ENCODE measurements at regions not wholly inside any gene's neighbourhood (a gene's known extent, or its start where the extent isn't known, plus 50 kb on each side); places are given as distances from the start of the nearest gene placed in this dataset.

DNA sequence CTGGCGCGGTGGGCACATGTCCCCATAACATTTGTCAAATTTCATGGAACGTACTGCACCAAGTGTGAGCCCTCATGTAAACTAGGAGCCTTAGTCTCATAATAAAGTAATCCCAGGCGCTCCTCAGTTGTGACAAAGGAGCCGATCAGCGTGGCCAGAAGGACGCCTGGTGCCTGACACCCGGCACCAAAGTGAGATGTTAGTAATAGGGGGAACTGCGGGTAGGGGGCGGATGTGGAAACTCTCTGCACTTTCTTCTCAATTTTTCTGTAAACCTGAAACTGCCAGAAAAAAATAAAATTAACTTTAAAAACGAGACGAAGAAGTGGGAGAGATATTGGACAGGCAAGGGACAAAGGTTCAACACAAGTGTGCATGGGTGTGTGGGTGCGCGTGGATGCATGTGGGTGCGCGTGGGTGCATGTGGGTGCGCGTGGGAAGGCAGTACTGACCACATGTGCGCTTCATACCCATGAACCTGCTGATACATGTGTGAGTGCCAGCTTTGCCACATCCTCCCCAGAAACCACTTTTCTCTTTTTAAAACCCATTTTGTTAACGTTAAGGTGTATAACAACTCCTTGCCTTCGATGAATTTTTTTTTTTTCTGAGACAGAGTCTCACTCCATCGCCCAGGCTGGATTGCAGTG lies 55.4 kb upstream of the LINC01488 start:
- H3K4me3 ChIP-seq (ENCODE audit: low read length): no peak overlapping the region
- no peak for DNase-seq (ENCODE audit: low read depth)
- TF ChIP-seq, protein P1, sequence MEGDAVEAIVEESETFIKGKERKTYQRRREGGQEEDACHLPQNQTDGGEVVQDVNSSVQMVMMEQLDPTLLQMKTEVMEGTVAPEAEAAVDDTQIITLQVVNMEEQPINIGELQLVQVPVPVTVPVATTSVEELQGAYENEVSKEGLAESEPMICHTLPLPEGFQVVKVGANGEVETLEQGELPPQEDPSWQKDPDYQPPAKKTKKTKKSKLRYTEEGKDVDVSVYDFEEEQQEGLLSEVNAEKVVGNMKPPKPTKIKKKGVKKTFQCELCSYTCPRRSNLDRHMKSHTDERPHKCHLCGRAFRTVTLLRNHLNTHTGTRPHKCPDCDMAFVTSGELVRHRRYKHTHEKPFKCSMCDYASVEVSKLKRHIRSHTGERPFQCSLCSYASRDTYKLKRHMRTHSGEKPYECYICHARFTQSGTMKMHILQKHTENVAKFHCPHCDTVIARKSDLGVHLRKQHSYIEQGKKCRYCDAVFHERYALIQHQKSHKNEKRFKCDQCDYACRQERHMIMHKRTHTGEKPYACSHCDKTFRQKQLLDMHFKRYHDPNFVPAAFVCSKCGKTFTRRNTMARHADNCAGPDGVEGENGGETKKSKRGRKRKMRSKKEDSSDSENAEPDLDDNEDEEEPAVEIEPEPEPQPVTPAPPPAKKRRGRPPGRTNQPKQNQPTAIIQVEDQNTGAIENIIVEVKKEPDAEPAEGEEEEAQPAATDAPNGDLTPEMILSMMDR (IDR thresholded peaks at IDR 0.05; ENCODE audit: insufficient read depth, low read depth, low read length, missing control alignments): no peak

DNA sequence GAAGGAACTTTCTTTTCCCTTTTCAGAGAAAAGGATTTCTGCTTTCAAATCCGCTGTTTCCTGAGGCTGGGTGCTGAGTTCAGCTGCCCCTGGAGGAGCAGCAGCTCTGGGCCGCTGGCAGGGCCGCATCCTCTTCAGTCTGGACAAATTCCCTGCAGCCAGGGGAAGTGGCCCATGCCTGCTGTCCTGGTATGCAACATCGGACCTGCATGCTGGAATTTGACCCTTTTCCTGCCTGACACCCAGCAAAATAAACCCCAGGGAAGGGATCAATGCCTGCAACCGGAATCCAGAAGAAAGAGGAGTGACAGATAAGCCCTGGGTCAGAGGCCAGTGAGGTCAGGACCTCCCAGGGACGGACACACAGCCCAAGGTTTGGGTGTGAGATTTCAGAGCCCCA lies 54.1 kb upstream of the LINC01488 start:
- TF ChIP-seq, protein P1 (IDR thresholded peaks at IDR 0.05; ENCODE audit: insufficient read depth, low read depth, low read length, missing control alignments): no peak
- no peak overlapping the region for H3K4me3 ChIP-seq (ENCODE audit: low read length)
- DNase-seq (ENCODE audit: low read depth): no peak

DNA sequence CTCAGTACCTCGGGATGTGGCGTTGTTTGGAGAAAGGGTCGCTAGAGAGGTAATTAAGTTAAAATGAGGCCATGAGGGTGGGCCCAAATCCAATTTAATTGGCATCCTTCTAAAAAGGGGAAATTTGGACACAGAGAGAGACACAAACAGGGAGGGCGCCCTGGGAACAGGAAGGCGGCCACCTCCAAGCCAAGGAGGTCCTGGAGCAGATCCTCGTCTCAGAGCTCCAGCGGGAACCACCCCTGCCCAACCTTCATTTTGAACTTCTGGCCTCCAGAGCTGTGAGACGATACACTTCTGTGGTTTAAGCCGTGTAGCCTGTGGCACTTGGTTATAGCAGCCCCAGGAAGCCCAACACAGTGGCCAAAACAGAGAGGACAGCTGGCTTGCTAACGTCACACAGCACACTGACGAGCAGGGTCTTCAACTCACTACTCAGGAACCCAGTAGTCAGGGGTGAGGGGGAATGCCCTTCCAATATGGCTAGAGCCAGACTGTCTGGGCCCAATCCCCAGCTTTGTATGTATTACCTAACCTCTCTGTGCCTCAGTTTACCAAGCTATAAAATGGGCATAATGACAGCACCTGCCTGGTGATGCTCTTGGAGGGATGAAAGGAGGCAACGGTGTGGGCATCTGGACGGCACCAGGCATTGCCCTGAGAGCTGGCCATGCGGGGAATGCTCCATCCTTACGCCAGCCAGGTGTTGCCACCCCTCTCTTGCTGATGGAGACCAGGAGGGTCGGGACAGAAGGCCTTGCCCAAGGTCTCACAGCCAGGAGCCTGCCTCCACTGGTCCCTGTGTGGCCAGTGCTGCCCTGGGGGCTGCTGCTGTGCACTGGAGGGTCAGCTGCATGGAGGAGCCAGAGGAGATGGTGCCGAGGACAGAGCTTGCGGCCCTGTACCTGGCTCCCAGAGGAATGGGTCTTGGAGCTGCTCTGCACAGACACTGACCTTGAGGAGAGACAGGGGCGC lies 53.3 kb upstream of the LINC01488 start:
- H3K4me3 ChIP-seq (ENCODE audit: low read length): no peak overlapping the region
- no peak for DNase-seq (ENCODE audit: low read depth)
- TF ChIP-seq, protein P1 (IDR thresholded peaks at IDR 0.05; ENCODE audit: insufficient read depth, low read depth, low read length, missing control alignments): no peak

DNA sequence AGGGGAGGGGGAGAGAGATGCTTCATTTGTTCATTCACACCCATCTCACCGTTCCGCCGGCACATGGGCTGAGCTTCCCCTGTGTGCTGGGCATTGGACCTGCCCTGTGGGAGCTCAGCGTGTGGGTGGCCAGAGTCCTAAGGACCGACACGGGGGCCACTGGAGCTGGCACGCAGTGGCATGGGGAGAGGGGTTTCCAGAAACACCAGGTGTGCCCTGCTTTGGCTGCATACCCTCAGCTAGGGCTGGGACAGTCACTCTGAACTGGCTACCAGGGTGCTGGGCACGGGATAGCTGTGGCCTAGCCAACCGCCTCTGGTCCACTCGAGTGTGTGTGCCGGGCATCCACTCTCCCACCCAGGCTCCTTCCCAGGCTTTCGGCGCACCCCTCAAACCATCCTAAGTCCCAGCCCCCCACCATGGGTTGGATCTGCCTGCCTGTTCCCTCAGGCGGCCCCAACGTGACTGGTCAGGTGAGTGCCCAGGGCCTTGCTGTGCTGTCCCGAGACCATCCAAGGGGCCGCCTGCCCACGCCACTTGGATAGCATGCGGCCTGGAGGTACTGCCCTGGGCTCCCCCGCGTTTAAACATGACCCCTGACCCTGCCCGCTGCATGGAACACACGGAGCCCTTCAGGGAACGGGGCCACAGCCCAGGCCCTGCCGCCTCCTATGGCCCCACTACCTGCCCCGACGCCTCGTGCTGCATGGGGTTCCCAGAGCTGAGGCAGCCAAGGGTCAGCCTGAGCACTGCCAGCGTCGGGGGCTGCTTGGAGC lies 51.6 kb upstream of the LINC01488 start:
- H3K4me3 ChIP-seq (ENCODE audit: low read length): no peak overlapping the region
- no peak for DNase-seq (ENCODE audit: low read depth)
- TF ChIP-seq, protein P1 (IDR thresholded peaks at IDR 0.05; ENCODE audit: insufficient read depth, low read depth, low read length, missing control alignments): no peak

DNA sequence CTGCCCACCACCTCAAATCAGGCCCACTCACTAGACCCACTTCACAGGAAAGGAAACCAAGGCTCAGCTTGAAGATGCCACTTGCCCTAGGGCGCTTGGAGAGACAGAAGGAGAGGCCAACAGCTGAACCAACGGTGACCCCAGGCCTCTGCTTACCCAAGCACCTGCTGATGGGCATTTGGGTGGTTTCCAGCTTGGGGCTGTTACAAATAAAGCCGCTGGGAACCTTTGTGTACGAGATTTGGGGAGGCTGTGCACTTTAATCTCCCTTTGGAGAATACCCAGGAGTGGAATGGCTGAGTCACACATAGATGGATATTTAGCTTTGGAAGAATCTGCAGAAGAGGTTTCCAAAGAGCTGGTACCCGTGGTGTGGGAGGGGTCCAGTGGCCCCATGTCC lies 50.9 kb upstream of the LINC01488 start:
- TF ChIP-seq, protein P1 (IDR thresholded peaks at IDR 0.05; ENCODE audit: insufficient read depth, low read depth, low read length, missing control alignments): no peak
- no peak for DNase-seq (ENCODE audit: low read depth)
- no peak overlapping the region for H3K4me3 ChIP-seq (ENCODE audit: low read length)

DNA sequence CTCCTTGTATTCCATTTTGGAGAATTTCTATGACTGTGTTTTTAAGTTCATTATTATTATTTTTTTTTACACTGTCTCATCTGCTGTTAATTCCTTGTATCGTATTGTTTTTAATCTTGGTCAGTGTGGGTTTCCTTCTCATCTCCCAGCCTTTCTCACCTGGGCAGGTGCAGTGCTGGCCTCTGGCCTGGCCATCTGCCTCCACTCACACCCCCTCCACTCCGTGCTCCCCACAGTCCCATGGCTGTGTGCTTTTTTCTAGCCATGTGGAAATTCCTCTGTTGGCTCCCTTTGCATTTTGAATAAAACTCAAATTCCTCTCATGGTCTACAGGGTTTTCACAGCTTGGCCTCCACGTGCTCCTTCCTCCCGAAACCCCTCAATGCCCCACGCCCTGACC lies 50.3 kb upstream of the LINC01488 start:
- no peak for DNase-seq (ENCODE audit: low read depth)
- H3K4me3 ChIP-seq (ENCODE audit: low read length): no peak overlapping the region
- TF ChIP-seq, protein P1 (IDR thresholded peaks at IDR 0.05; ENCODE audit: insufficient read depth, low read depth, low read length, missing control alignments): no peak
